ENCODE measurements at regions not wholly inside any gene's neighbourhood (a gene's known extent, or its start where the extent isn't known, plus 50 kb on each side); places are given as distances from the start of the nearest gene placed in this dataset.

DNA sequence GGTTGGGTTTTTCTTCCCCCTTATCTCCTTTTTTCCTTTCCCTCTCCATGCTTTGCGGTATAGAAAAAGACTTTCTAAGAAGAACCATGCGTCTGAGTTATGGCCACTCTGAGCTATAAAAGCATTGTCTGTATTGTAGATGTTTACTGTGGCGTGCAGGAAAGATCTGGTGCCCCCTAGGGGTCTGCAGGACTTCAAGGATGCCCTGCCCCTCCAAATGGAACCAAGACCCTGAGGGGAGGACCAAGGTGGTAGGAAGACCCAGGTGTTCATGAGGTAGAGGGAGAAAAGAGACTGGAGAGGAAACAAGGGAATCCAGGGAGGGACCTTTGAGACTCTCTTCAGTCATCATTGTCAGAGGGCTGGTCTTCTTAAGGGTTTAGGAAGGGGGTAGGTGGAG, 68.8 kb downstream of the CYP26A1 start:
- H3K27ac Mint-ChIP-seq (ENCODE audit: low read depth, unreplicated experiment), result no peak overlapping the region
- POLR2A ChIA-PET, result interaction anchor here (0.8 kb wide), 1 partner anchor 26 kb away, joined by 5 read pairs; no protein-coding TSS in a partner anchor
- TF ChIP-seq, protein P1, sequence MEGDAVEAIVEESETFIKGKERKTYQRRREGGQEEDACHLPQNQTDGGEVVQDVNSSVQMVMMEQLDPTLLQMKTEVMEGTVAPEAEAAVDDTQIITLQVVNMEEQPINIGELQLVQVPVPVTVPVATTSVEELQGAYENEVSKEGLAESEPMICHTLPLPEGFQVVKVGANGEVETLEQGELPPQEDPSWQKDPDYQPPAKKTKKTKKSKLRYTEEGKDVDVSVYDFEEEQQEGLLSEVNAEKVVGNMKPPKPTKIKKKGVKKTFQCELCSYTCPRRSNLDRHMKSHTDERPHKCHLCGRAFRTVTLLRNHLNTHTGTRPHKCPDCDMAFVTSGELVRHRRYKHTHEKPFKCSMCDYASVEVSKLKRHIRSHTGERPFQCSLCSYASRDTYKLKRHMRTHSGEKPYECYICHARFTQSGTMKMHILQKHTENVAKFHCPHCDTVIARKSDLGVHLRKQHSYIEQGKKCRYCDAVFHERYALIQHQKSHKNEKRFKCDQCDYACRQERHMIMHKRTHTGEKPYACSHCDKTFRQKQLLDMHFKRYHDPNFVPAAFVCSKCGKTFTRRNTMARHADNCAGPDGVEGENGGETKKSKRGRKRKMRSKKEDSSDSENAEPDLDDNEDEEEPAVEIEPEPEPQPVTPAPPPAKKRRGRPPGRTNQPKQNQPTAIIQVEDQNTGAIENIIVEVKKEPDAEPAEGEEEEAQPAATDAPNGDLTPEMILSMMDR (IDR thresholded peaks at IDR 0.05; ENCODE audit: unreplicated experiment), result no peak
- DNase-seq (ENCODE audit: unreplicated experiment), result no peak
- peaks cover 8% of the 10 kb centered on the region for H3K9me3 Mint-ChIP-seq (ENCODE audit: unreplicated experiment)
- H3K4me3 Mint-ChIP-seq (ENCODE audit: unreplicated experiment), result no peak overlapping the region
- intact Hi-C loops (cut with micrococcal nuclease), result no loop called here
- BruUV-seq (replicated peaks), result no TSS peak
- no peaks in the 10 kb centered on the region for H3K27me3 Mint-ChIP-seq (ENCODE audit: insufficient read depth, unreplicated experiment)
- CTCF ChIA-PET, result interaction anchor here (0.6 kb wide), 1 partner anchor 56 kb away, joined by 3 read pairs; no protein-coding TSS in a partner anchor
- no peaks in the 10 kb centered on the region for H3K36me3 Mint-ChIP-seq (ENCODE audit: insufficient read depth, unreplicated experiment)
- peaks cover 8% of the 10 kb centered on the region for H3K4me1 Mint-ChIP-seq (ENCODE audit: insufficient read depth, unreplicated experiment)

DNA sequence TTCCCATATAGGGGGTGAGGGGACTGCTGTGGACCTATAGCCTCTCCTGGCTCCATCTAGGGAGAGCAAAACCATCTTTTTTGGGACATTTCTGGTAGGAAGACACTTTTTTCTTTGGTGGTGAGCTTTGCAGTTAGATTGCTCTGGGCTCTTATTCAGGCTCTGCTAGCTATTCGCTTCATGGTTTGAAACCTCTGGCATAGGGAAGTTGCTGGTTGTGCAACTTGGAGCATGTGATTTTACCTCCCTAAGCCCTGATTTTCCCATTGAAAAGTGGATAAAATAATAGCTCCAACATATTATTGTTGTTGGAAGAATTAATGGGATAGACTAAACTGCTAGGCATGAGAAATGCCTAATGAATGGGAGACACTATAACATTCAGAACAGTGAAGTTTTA, 69.6 kb downstream of the CYP26A1 start:
- Mint-ChIP-seq H3K4me3 (ENCODE audit: unreplicated experiment) (no peak overlapping the region), H3K27me3 (ENCODE audit: insufficient read depth, unreplicated experiment) (no peaks in the 10 kb centered on the region), H3K36me3 (ENCODE audit: insufficient read depth, unreplicated experiment) (no peaks in the 10 kb centered on the region), H3K27ac (ENCODE audit: low read depth, unreplicated experiment) (no peak overlapping the region), H3K9me3 (ENCODE audit: unreplicated experiment) (peaks cover 8% of the 10 kb centered on the region), H3K4me1 (ENCODE audit: insufficient read depth, unreplicated experiment) (peaks cover 3% of the 10 kb centered on the region)
- intact Hi-C loops (cut with micrococcal nuclease), result no loop called here
- TF ChIP-seq, protein P1 (IDR thresholded peaks at IDR 0.05; ENCODE audit: unreplicated experiment), result no peak
- ChIA-PET CTCF (interaction anchor here (0.7 to 1.0 kb wide), 3 partner anchors 8 to 368 kb away, joined by 3 to 4 read pairs (median 3); no protein-coding TSS in a partner anchor), POLR2A (interaction anchor here (0.8 kb wide), 1 partner anchor 27 kb away, joined by 5 read pairs; no protein-coding TSS in a partner anchor)
- DNase-seq (ENCODE audit: unreplicated experiment), result no peak
- no TSS peak for BruUV-seq (replicated peaks)

DNA sequence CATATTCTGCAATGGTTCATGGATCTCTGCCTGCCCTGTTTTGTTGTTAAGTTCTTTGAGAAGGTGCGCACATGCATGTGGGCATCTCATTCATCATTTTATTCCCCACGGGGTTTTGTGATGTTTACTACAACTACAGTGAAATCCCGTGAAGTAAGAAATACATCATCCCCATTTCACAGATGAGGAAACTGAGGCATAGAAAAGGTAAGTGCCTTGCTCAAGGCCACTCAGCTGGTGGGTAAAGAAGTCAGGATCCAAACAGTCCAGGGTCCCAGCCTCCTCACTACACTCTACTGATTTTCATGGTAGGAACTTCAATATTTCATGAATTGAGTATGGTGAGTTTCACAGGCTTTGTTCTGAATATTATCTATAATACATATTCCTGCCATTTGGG, 72.6 kb downstream of the CYP26A1 start:
- Mint-ChIP-seq H3K27ac (ENCODE audit: low read depth, unreplicated experiment) (no peak overlapping the region), H3K4me1 (ENCODE audit: insufficient read depth, unreplicated experiment) (peaks cover 23% of the 10 kb centered on the region), H3K4me3 (ENCODE audit: unreplicated experiment) (no peak overlapping the region), H3K36me3 (ENCODE audit: insufficient read depth, unreplicated experiment) (no peaks in the 10 kb centered on the region), H3K27me3 (ENCODE audit: insufficient read depth, unreplicated experiment) (no peaks in the 10 kb centered on the region), H3K9me3 (ENCODE audit: unreplicated experiment) (no peaks in the 10 kb centered on the region)
- BruUV-seq (replicated peaks), result no TSS peak
- TF ChIP-seq, protein P1 (IDR thresholded peaks at IDR 0.05; ENCODE audit: unreplicated experiment), result no peak
- no peak for DNase-seq (ENCODE audit: unreplicated experiment)
- ChIA-PET POLR2A (interaction anchor here (0.8 kb wide), 1 partner anchor 9 kb away, joined by 3 read pairs; no protein-coding TSS in a partner anchor), CTCF (interaction anchor here (1.8 kb wide), 1 partner anchor 48 kb away, joined by 4 read pairs; no protein-coding TSS in a partner anchor)
- intact Hi-C loops (cut with micrococcal nuclease), result no loop called here

DNA sequence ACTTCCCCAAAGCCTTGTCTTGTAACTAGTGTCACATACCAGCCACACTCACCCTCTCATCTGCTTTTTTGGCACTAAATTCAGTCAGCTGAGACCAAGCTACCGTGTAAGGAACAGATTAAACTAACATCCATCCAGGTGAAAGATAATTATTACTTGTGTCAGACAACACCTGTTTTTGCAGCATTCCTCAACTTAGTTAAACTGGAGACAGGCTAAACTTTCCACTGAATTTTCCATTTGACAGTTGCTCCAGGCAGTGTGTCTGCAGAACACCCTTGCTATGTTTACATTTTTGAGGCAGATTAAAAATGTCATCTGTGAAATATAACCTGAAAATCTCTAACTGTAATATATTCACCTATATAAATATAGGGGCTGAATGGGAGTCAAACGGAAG, 73.6 kb downstream of the CYP26A1 start:
- no peak for DNase-seq (ENCODE audit: unreplicated experiment)
- no TSS peak for BruUV-seq (replicated peaks)
- CTCF ChIA-PET, result interaction anchor here (0.7 to 0.8 kb wide), 2 partner anchors 16 to 689 kb away, joined by 3 to 4 read pairs; no protein-coding TSS in a partner anchor
- no peak overlapping the region for H3K27ac Mint-ChIP-seq (ENCODE audit: low read depth, unreplicated experiment)
- H3K4me1 Mint-ChIP-seq (ENCODE audit: insufficient read depth, unreplicated experiment), result peaks cover 27% of the 10 kb centered on the region
- no peak overlapping the region for H3K4me3 Mint-ChIP-seq (ENCODE audit: unreplicated experiment)
- H3K27me3 Mint-ChIP-seq (ENCODE audit: insufficient read depth, unreplicated experiment), result no peaks in the 10 kb centered on the region
- no peaks in the 10 kb centered on the region for H3K9me3 Mint-ChIP-seq (ENCODE audit: unreplicated experiment)
- intact Hi-C loops (cut with micrococcal nuclease), result no loop called here
- TF ChIP-seq, protein P1 (IDR thresholded peaks at IDR 0.05; ENCODE audit: unreplicated experiment), result no peak
- no peaks in the 10 kb centered on the region for H3K36me3 Mint-ChIP-seq (ENCODE audit: insufficient read depth, unreplicated experiment)
- POLR2A ChIA-PET, result interaction anchor here (0.9 kb wide), 1 partner anchor 10 kb away, joined by 3 read pairs; no protein-coding TSS in a partner anchor

All from MCF 10A (cell line).